GM12878 (cell line): ENCODE measurements at regions not wholly inside any gene's neighbourhood (a gene's known extent, or its start where the extent isn't known, plus 50 kb on each side); places are given as distances from the start of the nearest gene placed in this dataset.

Source experiments
- ATAC-seq: fragments of 200-7000 bp; cut with Tn5 transposase; 3 replicates; pipeline ENCODE4 v1.9.1; 2020; ENCODE audit warnings: mild to moderate bottlenecking, moderate library complexity
- BruUV-seq: library from RNA; stranded (reverse); fragments of 400-500 nt; replicated peaks from 2 replicates; lab custom pipeline; 2021; lab: Mats Ljungman, UMichigan
- CTCF ChIA-PET: fragments of 300-600 bp; sonication (Branson Sonifier 250); formaldehyde crosslinking; extraction: SDS; loops from one replicate; lab custom pipeline; 2021; ENCODE audit warnings: inconsistent platforms; lab: Yijun Ruan, JAX
- POLR2A ChIA-PET: fragments of 350-600 bp; formaldehyde crosslinking; extraction: SDS; loops from one replicate; lab custom pipeline; 2021; ENCODE audit warnings: inconsistent platforms; lab: Charles Lee
- RAD21 ChIA-PET: fragments of 300-600 bp; sonication (Branson Sonifier 250); formaldehyde crosslinking; loops from one replicate; lab custom pipeline; 2023; ENCODE audit warnings: antibody characterized with exemption; ENCODE audit not compliant: unreplicated experiment; lab: Charles Lee
- SMC1A ChIA-PET: fragments of 300-600 bp; sonication (Branson Sonifier 250); formaldehyde crosslinking; loops from one replicate; lab custom pipeline; 2023; ENCODE audit not compliant: unreplicated experiment, uncharacterized antibody; lab: Charles Lee
- DNase-seq: peaks from one replicate; pipeline ENCODE4 v3.0.0-alpha.2; 2011; ENCODE audit warnings: low read depth, low spot score
- FAIRE-seq: peaks from 3 replicates; lab custom pipeline; 2011; peaks lifted over from hg19 to GRCh38; lab: Jason Lieb, UNC
- H2AFZ ChIP-seq: 2 replicates; pipeline ENCODE4 v1.6.0; 2011; ENCODE audit warnings: low read depth, low read length, control low read depth; ENCODE audit not compliant: control insufficient read depth
- H3K27ac ChIP-seq: 2 replicates; pipeline ENCODE4 v1.5.1; 2011; ENCODE audit warnings: control low read depth; ENCODE audit not compliant: control insufficient read depth, insufficient read depth
- H3K27me3 ChIP-seq, 2 experiments: replicated peaks in 1 of 2; 2 replicates each; pipeline versions ENCODE4 v1.6.0 to v1.6.1; 2011; ENCODE audit warnings: low read length in 1 of 2; ENCODE audit not compliant: control insufficient read depth in 2 of 2, insufficient read depth in 2 of 2
- H3K36me3 ChIP-seq, 2 experiments: 2 replicates each; pipeline ENCODE4 v1.5.1; 2011; ENCODE audit warnings: low read length in 1 of 2; ENCODE audit not compliant: control insufficient read depth in 2 of 2, insufficient read depth in 2 of 2
- H3K4me1 ChIP-seq: 2 replicates; pipeline ENCODE4 v1.6.1; 2011; ENCODE audit warnings: mild to moderate bottlenecking, low read length, moderate library complexity, mixed read lengths; ENCODE audit not compliant: control insufficient read depth, insufficient read depth
- H3K4me2 ChIP-seq: 2 replicates; pipeline ENCODE4 v1.6.0; 2011; ENCODE audit warnings: control low read depth; ENCODE audit not compliant: control insufficient read depth, insufficient read depth
- H3K4me3 ChIP-seq: fragments of 200-600 bp; sonication (generic); 2 replicates; pipeline ENCODE4 v1.5.1; 2016
- H3K79me2 ChIP-seq: 2 replicates; pipeline ENCODE4 v1.6.0; 2011; ENCODE audit warnings: low read length; ENCODE audit not compliant: control insufficient read depth, insufficient read depth
- H3K9ac ChIP-seq: 2 replicates; pipeline ENCODE4 v1.8.0; 2011; ENCODE audit warnings: low read length, control low read depth, mixed read lengths; ENCODE audit not compliant: control insufficient read depth, insufficient read depth
- H3K9me3 ChIP-seq: replicated peaks from 3 replicates; pipeline ENCODE4 v1.5.1; 2011; ENCODE audit warnings: mild to moderate bottlenecking, low read length; ENCODE audit not compliant: control insufficient read depth, insufficient read depth
- H4K20me1 ChIP-seq: 2 replicates; pipeline ENCODE4 v1.6.0; 2011; ENCODE audit not compliant: control insufficient read depth, insufficient read depth
- EED ChIP-seq: sonication (generic); IDR thresholded peaks from 2 replicates; pipeline ENCODE4 v1.6.1; 2016; ENCODE audit warnings: antibody characterized with exemption, low read depth
- JUND ChIP-seq: IDR thresholded peaks from 2 replicates; pipeline ENCODE4 v1.6.1; 2012; ENCODE audit warnings: low read depth, mild to moderate bottlenecking, low read length, improper control_type of control experiment, moderate library complexity
- KAT2A ChIP-seq: conservative IDR thresholded peaks from 2 replicates; pipeline ENCODE4 v1.6.1; 2011; ENCODE audit warnings: low read depth, low read length; ENCODE audit not compliant: control insufficient read depth
- NBN ChIP-seq: fragments of 450-650 bp; IDR thresholded peaks from 2 replicates; pipeline ENCODE4 v1.6.1; 2016
- NFYA ChIP-seq: IDR thresholded peaks from 2 replicates; pipeline ENCODE4 v1.6.1; 2011; ENCODE audit warnings: low read depth, mild to moderate bottlenecking, low read length, improper control_type of control experiment, borderline replicate concordance
- SIN3A ChIP-seq: IDR thresholded peaks from 2 replicates; pipeline ENCODE4 v1.6.1; 2012; ENCODE audit warnings: low read depth, low read length, improper control_type of control experiment
- SMAD5 ChIP-seq: IDR thresholded peaks from 2 replicates; pipeline ENCODE4 v1.6.1; 2016; ENCODE audit warnings: antibody characterized with exemption, low read depth
- SUZ12 ChIP-seq: fragments of 200-600 bp; sonication (generic); IDR thresholded peaks from one replicate; pipeline ENCODE4 v1.6.1; 2018; ENCODE audit warnings: antibody characterized with exemption, mild to moderate bottlenecking; ENCODE audit not compliant: unreplicated experiment
- TAF1 ChIP-seq: IDR thresholded peaks from 2 replicates; pipeline ENCODE4 v1.6.1; 2011; ENCODE audit warnings: mild to moderate bottlenecking, low read depth, low read length, borderline replicate concordance
- ZBTB33 ChIP-seq: fragments of 450-650 bp; IDR thresholded peaks from 2 replicates; pipeline ENCODE4 v1.6.1; 2017; ENCODE audit warnings: mild to moderate bottlenecking
- ZZZ3 ChIP-seq: IDR thresholded peaks from 2 replicates; pipeline ENCODE4 v1.6.1; 2011; ENCODE audit warnings: low read depth; ENCODE audit not compliant: control insufficient read depth, insufficient read length
- WGBS: methylation state at CpG from one replicate; pipeline ENCODE4 v1.1.6; 2016; ENCODE audit warnings: low lambda C conversion rate; ENCODE audit not compliant: insufficient replicate concordance, insufficient coverage; ENCODE audit errors: missing lambda C conversion rate; 5-methylcytosine and 5-hydroxymethylcytosine counted together
- in situ Hi-C: fragments of 300-500 bp; cut with MboI; formaldehyde crosslinking; loops from 9 replicates; pipeline ENCODE4 v1.14.3; 2018; ENCODE audit warnings: mixed read lengths
- intact Hi-C: fragments of 100-400 bp; cut with micrococcal nuclease; formaldehyde crosslinking; loops from one replicate; pipeline ENCODE4 v1.14.2; 2022; ENCODE audit not compliant: unreplicated experiment

DNA sequence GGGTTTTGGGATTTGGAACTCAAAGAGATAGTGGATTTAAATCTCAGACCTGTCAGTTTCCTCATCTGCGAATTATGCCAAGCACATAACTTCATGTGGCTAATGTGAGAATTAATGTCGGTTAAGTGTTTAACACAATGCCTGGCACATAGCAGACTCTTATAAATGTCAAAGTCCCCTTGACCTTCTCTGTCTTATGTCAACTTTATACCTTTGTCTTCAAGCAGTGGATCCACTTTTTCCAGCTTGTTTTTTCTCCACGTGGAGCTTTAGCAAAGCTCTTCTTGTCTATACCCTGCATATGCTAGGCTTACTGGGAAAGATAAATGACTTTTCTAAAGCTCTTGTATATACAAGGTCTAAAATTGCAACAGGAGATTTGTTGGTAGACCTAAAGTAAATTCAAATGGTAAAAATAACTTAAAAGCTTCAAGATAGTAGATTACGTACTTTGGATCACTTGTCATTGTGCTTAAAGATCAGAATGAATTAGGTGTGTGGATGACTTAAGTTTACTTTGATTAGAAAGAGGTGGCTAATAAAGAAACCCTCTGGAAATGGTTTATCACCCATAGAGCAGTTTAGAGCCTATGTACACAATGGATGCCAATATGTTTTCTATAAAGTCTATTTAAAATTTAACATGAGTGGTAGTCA, 318.3 kb upstream of the SORL1-AS1 start:
- ChIA-PET RAD21 (no interaction called here), CTCF (no interaction called here), POLR2A (no interaction called here), SMC1A (no interaction called here)
- no peak overlapping the region for H2AFZ ChIP-seq
- H3K79me2 ChIP-seq = no peaks in the 10 kb centered on the region
- DNase-seq = no peak
- no peak overlapping the region for H3K9ac ChIP-seq
- intact Hi-C loops (no loop called here), in situ Hi-C loops (no loop called here)
- no peaks in the 10 kb centered on the region for H4K20me1 ChIP-seq
- no peak for ATAC-seq
- no peak for FAIRE-seq
- no peaks in the 10 kb centered on the region for H3K9me3 ChIP-seq
- no peak for TF ChIP-seq EED
- TF ChIP-seq SUZ12 = no peak
- H3K4me2 ChIP-seq = no peak overlapping the region
- no peak overlapping the region for H3K4me3 ChIP-seq
- H3K27ac ChIP-seq = no peak overlapping the region
- peaks cover 12% of the 10 kb centered on the region for H3K4me1 ChIP-seq
- peaks cover 0 to 2% of the 10 kb centered on the region in 2 experiments; a peak in 2 of 4 replicates for H3K27me3 ChIP-seq
- H3K36me3 ChIP-seq = no peaks in the 10 kb centered on the region; a peak in 1 of 4 replicates
- WGBS = 26% methylated on average over 4 of the region's 4 CpGs
- no TSS peak for BruUV-seq

- no peak for FAIRE-seq
- no peak for TF ChIP-seq ZZZ3
- TF ChIP-seq SMAD5 = no peak
- no peak for TF ChIP-seq JUND
- TF ChIP-seq KAT2A = no peak
- no peak for TF ChIP-seq TAF1
- TF ChIP-seq NBN = no peak
- TF ChIP-seq NFYA = no peak
- TF ChIP-seq SIN3A = no peak
- TF ChIP-seq ZBTB33 = no peak
- Histone ChIP-seq H3K27ac (no peak overlapping the region), H3K36me3 (no peaks in the 10 kb centered on the region), H3K9me3 (no peaks in the 10 kb centered on the region), H3K79me2 (no peaks in the 10 kb centered on the region), H3K9ac (no peak overlapping the region), H3K4me2 (no peak overlapping the region), H3K4me1 (peaks cover 12% of the 10 kb centered on the region), H3K4me3 (no peak overlapping the region), H4K20me1 (no peaks in the 10 kb centered on the region), H2AFZ (no peak overlapping the region), H3K27me3 (peaks cover 0 to 2% of the 10 kb centered on the region in 2 experiments; a peak in 2 of 4 replicates)
- ChIA-PET POLR2A (no interaction called here), SMC1A (no interaction called here), RAD21 (no interaction called here), CTCF (no interaction called here)
- ATAC-seq = no peak
- intact Hi-C loops (no loop called here), in situ Hi-C loops (no loop called here)
- WGBS = 4% methylated on average over 2 of the region's 2 CpGs
- BruUV-seq = no TSS peak
- no peak for DNase-seq
These were observed 316.4 kb upstream of the SORL1-AS1 start for GRCh38 chr11:121769191-121769590.
